KMS-11 (cell line): ENCODE measurements at regions not wholly inside any gene's neighbourhood (a gene's known extent, or its start where the extent isn't known, plus 50 kb on each side); places are given as distances from the start of the nearest gene placed in this dataset.

Experiments
- H2AFZ ChIP-seq: fragments of 200-600 bp; sonication (generic); 2 replicates; pipeline ENCODE4 v1.6.1; 2016; ENCODE audit warnings: antibody characterized with exemption, mixed run types, low read depth
- H3K27ac ChIP-seq: fragments of 200-600 bp; sonication (generic); 2 replicates; pipeline ENCODE4 v1.6.1; 2016; ENCODE audit warnings: mild to moderate bottlenecking, mixed run types
- H3K27me3 ChIP-seq: fragments of 200-600 bp; sonication (generic); 2 replicates; pipeline ENCODE4 v1.6.1; 2017; ENCODE audit warnings: mild to moderate bottlenecking, low read depth, mixed run types, moderate library complexity; ENCODE audit not compliant: insufficient read depth
- H3K36me3 ChIP-seq: fragments of 200-600 bp; sonication (generic); 2 replicates; pipeline ENCODE4 v1.6.1; 2017; ENCODE audit warnings: mild to moderate bottlenecking, mixed run types; ENCODE audit not compliant: insufficient read depth
- H3K4me1 ChIP-seq: fragments of 200-600 bp; sonication (generic); 2 replicates; pipeline ENCODE4 v1.6.1; 2016; ENCODE audit warnings: mild to moderate bottlenecking, low read depth, mixed run types; ENCODE audit not compliant: poor library complexity, severe bottlenecking
- H3K4me2 ChIP-seq: fragments of 200-600 bp; sonication (generic); 2 replicates; pipeline ENCODE4 v1.7.0; 2016; ENCODE audit warnings: mild to moderate bottlenecking, mixed run types
- H3K4me3 ChIP-seq: fragments of 200-600 bp; sonication (generic); IDR thresholded peaks from 2 replicates; pipeline ENCODE4 v1.6.1; 2017; ENCODE audit warnings: low read depth, low read length, mixed read lengths; ENCODE audit not compliant: insufficient read depth
- H3K79me2 ChIP-seq: fragments of 200-600 bp; sonication (generic); 2 replicates; pipeline ENCODE4 v1.6.1; 2016; ENCODE audit warnings: low read depth, mixed run types; ENCODE audit not compliant: insufficient read depth
- H3K9ac ChIP-seq: fragments of 200-600 bp; sonication (generic); 2 replicates; pipeline ENCODE4 v1.6.1; 2016; ENCODE audit warnings: mild to moderate bottlenecking, mixed run types
- H4K20me1 ChIP-seq: fragments of 200-600 bp; sonication (generic); 2 replicates; pipeline ENCODE4 v1.6.1; 2016; ENCODE audit warnings: mild to moderate bottlenecking, mixed run types; ENCODE audit not compliant: insufficient read depth
- CTCF ChIP-seq: fragments of 200-600 bp; sonication (generic); conservative IDR thresholded peaks from 2 replicates; pipeline ENCODE4 v1.6.1; 2017; ENCODE audit warnings: low read depth, mild to moderate bottlenecking, antibody characterized with exemption, low read length, moderate library complexity, mixed read lengths

- no peak overlapping the region for H3K4me2 ChIP-seq
- no peak overlapping the region for H3K9ac ChIP-seq
- no peaks in the 10 kb centered on the region for H3K27me3 ChIP-seq
- no peaks in the 10 kb centered on the region for H3K79me2 ChIP-seq
- H2AFZ ChIP-seq, result no peak overlapping the region
- H3K36me3 ChIP-seq, result no peaks in the 10 kb centered on the region
- H3K4me1 ChIP-seq, result no peaks in the 10 kb centered on the region
- no peak for TF ChIP-seq CTCF
- H4K20me1 ChIP-seq, result no peaks in the 10 kb centered on the region
- H3K4me3 ChIP-seq, result no peak overlapping the region
- H3K27ac ChIP-seq, result no peak overlapping the region
Observed at GRCh38 chr1:209420276-209420675, 163.2 kb upstream of the CAMK1G start.

- Histone ChIP-seq H3K27me3 (no peaks in the 10 kb centered on the region), H3K36me3 (no peaks in the 10 kb centered on the region), H3K9ac (no peak overlapping the region), H3K4me1 (no peaks in the 10 kb centered on the region), H4K20me1 (no peaks in the 10 kb centered on the region), H3K4me3 (no peak overlapping the region), H3K4me2 (no peak overlapping the region), H2AFZ (no peak overlapping the region), H3K79me2 (no peaks in the 10 kb centered on the region), H3K27ac (no peak overlapping the region)
- no peak for TF ChIP-seq CTCF
Observed at GRCh38 chr1:209421186-209421585, 162.3 kb upstream of the CAMK1G start.

- no peaks in the 10 kb centered on the region for H4K20me1 ChIP-seq
- no peak for TF ChIP-seq CTCF
- H3K36me3 ChIP-seq, result no peaks in the 10 kb centered on the region
- H3K4me2 ChIP-seq, result no peak overlapping the region
- no peak overlapping the region for H3K9ac ChIP-seq
- H3K27ac ChIP-seq, result no peak overlapping the region
- no peak overlapping the region for H3K4me3 ChIP-seq
- H3K4me1 ChIP-seq, result no peaks in the 10 kb centered on the region
- no peaks in the 10 kb centered on the region for H3K79me2 ChIP-seq
- H3K27me3 ChIP-seq, result no peaks in the 10 kb centered on the region
- H2AFZ ChIP-seq, result no peak overlapping the region
Observed at GRCh38 chr1:209421978-209422680, 161.4 kb upstream of the CAMK1G start.

GRCh38 chr1:209425959-209426358 lies 157.6 kb upstream of the CAMK1G start:
- Histone ChIP-seq H3K4me1 (no peaks in the 10 kb centered on the region), H3K36me3 (no peaks in the 10 kb centered on the region), H3K9ac (no peak overlapping the region), H3K79me2 (no peaks in the 10 kb centered on the region), H3K4me2 (no peak overlapping the region), H3K4me3 (no peak overlapping the region), H2AFZ (no peak overlapping the region), H4K20me1 (no peaks in the 10 kb centered on the region), H3K27me3 (no peaks in the 10 kb centered on the region), H3K27ac (no peak overlapping the region)
- no peak for TF ChIP-seq CTCF
